GM12872 (cell line): ENCODE measurements at regions not wholly inside any gene's neighbourhood (a gene's known extent, or its start where the extent isn't known, plus 50 kb on each side); places are given as distances from the start of the nearest gene placed in this dataset.

Experiments
- TF ChIP-seq, protein P1 (sequence below): IDR thresholded peaks from 3 replicates; pipeline ENCODE4 v1.5.1; 2011; ENCODE audit warnings: low read depth, mild to moderate bottlenecking, low read length, moderate library complexity; ENCODE audit not compliant: insufficient read depth

- TF ChIP-seq, protein P1, sequence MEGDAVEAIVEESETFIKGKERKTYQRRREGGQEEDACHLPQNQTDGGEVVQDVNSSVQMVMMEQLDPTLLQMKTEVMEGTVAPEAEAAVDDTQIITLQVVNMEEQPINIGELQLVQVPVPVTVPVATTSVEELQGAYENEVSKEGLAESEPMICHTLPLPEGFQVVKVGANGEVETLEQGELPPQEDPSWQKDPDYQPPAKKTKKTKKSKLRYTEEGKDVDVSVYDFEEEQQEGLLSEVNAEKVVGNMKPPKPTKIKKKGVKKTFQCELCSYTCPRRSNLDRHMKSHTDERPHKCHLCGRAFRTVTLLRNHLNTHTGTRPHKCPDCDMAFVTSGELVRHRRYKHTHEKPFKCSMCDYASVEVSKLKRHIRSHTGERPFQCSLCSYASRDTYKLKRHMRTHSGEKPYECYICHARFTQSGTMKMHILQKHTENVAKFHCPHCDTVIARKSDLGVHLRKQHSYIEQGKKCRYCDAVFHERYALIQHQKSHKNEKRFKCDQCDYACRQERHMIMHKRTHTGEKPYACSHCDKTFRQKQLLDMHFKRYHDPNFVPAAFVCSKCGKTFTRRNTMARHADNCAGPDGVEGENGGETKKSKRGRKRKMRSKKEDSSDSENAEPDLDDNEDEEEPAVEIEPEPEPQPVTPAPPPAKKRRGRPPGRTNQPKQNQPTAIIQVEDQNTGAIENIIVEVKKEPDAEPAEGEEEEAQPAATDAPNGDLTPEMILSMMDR: no peak
These were observed 85.7 kb upstream of the COL11A1 start for GRCh38 chr1:103194060-103194459.

DNA sequence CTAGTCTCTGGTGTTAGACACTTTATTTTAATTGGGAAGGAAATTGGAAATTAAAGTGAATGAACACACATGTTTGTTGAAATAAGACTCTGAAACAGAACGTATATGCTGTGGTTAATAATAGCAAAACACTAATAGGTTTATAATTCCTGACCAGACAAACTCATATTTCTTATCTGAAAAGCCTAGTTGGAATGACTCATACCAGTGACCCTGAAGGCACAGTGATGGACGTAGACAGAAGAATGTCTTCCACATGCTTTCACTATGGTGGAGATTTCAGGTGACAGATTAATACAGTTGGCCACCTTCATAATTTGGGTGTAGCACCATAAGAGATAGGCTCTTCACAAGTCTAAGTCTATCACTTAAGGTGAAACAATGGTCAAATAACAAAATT is 83.0 kb upstream of the COL11A1 start:
- TF ChIP-seq, protein P1: no peak

- TF ChIP-seq, protein P1: no peak
These were observed 82.4 kb upstream of the COL11A1 start for GRCh38 chr1:103190766-103191165.

DNA sequence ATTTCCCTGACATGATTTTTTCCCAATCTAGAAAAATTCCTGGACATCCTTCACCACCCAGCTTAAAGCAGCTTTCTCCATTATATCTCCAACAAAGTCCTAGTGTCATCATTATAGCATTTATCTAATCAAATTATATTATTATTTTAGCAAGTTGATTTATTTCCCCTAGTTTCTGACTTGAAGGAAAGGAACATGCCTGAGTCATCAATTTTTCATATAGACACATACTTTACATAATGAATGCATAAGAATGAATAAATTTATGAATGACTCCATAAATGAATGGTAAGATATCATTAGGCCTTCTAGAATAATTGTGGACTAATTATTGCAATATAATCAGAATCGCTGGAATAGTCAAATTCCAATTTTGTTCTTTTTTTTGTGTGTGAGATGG is 79.4 kb upstream of the COL11A1 start:
- TF ChIP-seq, protein P1: no peak

- TF ChIP-seq, protein P1: no peak
These were observed 72.3 kb upstream of the COL11A1 start for GRCh38 chr1:103180660-103181059.

DNA sequence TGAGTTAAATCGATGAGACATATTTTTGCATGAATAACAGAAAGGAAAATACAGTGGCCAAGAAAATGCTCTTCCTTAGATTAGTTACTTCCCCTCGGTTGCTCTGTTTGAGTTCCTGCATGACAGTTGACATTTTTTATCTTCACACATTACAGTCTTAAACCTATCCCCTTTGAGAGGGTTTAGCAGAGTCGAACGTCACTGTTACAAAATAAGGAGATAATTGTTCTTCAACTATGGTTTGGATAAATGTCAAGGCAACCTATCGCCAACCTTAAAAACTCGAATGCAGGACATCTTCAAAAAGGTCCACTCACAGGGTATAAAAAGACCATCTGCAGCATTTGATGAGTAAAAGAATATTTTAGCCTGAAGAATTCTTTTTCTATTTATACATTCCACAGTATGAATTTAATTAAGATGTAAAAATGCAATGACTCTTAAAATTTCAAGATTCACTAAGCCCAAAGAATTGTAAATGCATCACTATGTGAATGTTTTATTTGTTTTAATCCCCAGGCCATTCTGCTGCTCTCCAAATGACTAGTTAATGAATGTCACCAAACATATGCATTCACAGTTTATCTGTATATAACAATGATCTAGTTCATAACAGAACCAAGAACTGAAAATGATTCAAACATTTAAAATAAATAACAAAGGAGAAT is 68.9 kb upstream of the COL11A1 start:
- TF ChIP-seq, protein P1: no peak

- TF ChIP-seq, protein P1: no peak
These were observed 62.8 kb upstream of the COL11A1 start for GRCh38 chr1:103171041-103171590.
